GM19468 (cell line): ENCODE measurements at regions not wholly inside any gene's neighbourhood (a gene's known extent, or its start where the extent isn't known, plus 50 kb on each side); places are given as distances from the start of the nearest gene placed in this dataset.

ENCODE experiments used
- ATAC-seq: cut with Tn5 transposase; IDR thresholded peaks from one replicate; pipeline ENCODE4 v1.9.1; 2021; ENCODE audit warnings: mild to moderate bottlenecking, moderate library complexity, moderate number of reproducible peaks; ENCODE audit not compliant: unreplicated experiment; ENCODE audit errors: extremely low read depth

GRCh38 chr20:50398064-50398463, 112.1 kb upstream of the PTPN1 start:
- no peak for ATAC-seq

GRCh38 chr20:50398471-50398820, 111.7 kb upstream of the PTPN1 start:
- no peak for ATAC-seq

- no peak for ATAC-seq
Measured at GRCh38 chr20:50398821-50399554, 111.2 kb upstream of the PTPN1 start.

DNA sequence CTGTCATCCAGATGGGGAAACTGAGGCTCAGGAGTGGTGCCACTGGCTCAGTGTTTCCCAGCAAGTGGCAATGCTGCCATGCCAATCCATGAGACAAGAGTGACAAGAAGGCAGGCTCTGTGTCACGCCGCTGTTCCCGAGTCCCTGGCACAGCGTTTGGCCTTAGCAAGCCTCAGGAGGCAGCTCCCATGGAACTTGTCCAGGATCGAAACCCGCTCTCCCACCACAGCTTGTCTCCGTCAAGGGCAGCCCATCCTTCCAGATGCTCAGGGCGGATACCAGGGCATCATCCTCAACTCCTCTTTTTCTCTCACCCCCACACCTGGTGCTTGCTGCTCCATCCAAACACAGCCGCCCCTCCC, 110.6 kb upstream of the PTPN1 start:
- ATAC-seq: no peak

- no peak for ATAC-seq
Measured at GRCh38 chr20:50399917-50400704, 110.1 kb upstream of the PTPN1 start.

- ATAC-seq: no peak
Measured at GRCh38 chr20:50400705-50401586, 109.2 kb upstream of the PTPN1 start.

GRCh38 chr20:50401587-50402418, 108.4 kb upstream of the PTPN1 start:
- no peak for ATAC-seq

DNA sequence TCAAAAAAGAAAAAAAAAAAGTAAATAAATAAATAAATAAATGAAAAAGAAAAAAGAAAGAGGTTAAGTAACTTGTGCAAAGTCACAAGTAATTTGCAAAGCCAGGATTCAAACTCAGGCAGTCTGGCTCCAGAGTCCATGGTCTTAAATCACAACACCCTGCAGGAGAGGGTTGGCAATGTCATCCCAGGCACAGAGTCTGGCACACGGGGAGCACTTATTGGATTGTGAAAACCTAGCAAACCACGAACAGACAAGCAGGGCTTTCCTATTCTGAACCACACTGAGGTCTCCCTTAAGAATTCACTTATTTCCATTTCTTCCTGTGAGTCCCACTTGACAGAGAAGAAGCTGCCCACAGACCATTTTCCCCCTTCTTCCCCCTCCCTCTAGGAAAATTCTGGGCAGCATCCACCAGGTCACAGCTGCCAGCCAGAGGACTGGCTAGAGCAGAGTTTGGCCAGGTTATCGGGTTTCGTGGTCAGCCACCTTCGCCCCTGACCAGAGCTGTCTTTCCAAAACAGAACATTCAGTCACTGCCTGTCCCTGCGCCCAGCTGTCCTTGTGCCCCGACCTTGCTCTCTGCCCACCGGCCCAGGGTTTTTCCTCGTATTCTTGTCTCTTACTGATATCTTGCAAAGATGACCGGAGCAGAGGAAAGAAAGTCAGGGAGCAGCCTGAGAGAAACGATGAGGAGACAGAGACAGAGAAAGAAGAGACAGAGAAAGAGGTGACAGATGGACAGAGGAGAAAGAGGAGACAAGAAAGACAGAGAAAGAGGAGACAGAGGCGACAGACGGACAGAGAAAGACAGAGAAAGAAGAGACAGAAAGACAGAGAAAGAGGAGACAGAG, 106.4 kb upstream of the PTPN1 start:
- ATAC-seq: no peak

DNA sequence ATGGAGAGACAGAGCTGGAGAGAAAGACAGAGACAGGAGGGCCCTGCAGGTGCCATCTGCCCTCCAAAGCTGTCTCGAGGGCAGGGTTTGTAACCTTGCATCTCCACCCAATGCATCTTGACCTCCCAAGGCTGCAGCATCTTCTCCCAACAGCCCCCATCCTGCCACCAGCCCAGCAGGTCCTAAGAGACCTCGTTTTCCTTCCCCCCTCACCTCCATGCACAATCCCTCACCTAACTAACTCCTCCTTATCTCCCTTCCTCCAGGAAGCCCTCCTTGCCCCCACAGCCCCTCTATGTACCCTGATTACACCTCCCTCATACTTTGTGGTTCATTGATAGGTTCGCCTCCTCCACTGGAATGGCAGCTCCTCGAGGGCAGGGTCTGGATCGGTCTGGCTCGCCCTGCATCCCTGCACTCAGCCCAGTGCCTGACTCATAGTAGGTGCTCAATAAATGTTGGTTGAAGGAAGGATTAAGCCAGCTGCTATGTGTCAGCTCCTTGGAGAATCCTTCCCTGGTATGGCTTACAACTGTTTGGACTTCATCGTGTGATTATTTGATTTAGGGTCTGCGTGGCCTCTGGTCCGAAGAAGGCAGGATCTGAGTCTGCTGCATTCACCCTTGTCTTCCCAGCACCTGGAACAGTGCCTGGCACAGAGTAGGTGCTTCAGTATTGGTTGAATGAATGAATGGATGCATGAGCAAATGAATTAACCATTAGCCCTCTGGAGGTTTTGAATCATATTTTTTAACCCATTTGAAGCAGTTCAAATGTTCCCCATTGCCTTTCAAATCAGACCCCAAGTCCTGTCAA, 105.6 kb upstream of the PTPN1 start:
- ATAC-seq: no peak

GRCh38 chr20:50405235-50405914, 104.8 kb upstream of the PTPN1 start:
- no peak for ATAC-seq

DNA sequence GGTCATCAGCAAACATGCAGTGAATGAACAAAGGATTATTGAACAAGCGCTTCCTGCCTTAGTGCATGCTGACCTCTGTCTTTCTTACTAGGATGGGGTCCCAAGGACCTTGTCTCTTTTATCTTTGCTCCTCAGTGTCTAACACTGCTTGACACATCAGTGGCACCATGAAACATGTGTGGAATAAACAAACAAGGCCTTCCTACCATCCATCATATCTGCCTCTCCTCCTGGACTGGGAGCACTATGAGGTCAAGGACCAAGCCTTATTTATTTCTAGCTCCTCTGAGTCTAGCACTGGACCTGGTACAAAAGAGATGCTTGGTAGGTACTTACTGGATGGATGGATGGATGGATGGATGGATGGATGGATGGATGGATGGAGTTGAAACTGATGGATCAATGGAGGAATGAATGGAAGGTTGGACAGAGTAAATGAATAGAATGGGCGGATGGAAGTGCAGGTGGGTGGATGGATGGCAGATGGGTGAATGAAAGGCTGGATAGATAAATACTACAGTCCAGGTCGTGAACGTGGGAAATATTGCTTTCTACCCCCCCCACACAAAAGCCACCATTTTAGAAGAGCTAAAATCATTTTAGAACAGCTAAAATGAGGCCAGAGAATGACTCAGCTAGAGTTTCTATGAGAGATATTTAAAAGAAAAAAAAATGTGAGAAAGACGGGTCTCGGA, 104.1 kb upstream of the PTPN1 start:
- no peak for ATAC-seq

DNA sequence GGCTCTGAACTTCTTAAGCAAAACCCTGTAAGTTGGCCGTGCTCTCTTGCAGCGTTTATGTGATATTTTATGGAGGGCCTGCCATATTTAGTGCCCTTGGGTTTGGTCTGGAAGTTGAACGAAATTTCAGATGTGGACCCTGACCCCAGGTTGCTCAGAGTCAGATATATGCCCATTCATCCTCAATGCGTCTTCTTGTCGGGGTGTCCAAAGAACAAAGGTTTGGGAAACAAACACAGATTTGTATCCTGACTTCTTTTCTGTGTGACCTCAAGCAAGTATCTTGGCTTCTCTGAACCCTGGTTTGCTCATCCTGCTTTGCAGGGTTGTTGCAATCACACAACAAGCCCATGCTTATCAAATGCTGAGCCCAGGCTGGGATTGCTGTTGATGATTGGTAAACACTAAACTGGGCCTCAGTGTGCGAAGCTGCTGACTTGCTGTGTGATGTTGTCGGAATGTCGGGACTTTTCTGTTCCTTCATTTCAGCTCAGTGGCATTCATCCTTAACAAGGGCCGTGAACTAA, 103.5 kb upstream of the PTPN1 start:
- ATAC-seq: no peak

DNA sequence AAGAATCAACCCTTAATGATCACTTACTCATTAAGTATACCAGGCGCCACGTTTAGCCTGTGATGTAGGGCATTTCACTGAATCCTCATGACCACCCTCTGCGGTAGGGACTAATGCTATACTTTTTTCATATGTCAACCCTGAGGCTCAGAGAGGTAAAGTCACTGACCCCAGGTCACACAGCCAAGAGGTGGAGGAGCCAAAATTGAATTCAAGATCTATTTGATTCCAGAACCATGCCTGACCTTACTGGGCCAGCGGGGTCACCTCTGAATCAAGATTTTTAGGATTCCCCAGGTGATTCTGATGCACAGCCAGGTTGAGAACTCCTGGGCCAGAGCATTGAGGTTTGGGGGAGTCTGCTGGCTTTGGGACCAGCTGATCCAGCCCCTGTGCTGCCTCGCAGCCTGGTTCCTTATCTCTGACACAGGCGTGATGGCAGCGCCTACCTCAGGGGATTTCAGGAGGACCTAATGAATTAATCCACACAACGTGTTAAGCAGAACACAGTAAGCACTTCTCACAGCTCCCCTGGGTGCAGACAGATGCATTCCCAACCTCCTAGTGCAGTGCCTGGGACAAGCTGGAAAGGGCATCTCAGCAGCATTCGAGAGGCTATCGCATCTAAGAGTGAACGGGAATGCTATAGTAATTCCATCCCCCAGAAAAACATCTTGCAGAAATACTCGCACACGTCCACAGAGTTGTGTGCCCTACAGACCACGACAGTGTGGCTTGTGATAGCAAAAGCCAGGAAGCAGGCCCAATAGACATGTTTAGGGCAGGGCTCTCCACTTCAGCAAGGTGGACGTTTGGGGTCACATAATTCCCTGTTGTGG, 101.4 kb upstream of the PTPN1 start:
- no peak for ATAC-seq

DNA sequence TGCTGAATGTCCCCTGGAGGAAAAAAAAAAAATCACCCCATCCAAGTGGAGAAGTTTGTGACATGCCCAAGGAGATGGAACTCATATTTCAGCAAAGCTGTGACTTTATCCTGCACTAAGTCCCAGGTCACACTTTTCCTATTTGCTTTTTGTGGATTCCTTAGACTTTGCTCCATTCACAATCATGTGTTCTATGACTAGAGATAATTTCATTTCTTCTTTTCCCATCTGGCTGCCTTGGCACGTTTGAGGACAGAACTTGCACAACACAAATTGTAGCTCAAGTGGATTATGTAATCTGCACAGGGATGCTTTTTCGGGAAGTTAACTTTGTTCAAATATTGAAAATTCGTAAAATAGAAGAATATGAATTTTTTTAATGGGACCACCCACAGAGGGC, 100.7 kb upstream of the PTPN1 start:
- no peak for ATAC-seq

GRCh38 chr20:50410343-50410742, 99.8 kb upstream of the PTPN1 start:
- no peak for ATAC-seq

GRCh38 chr20:50412069-50412468, 98.1 kb upstream of the PTPN1 start:
- no peak for ATAC-seq
